Tibial nerve (tissue), 4 donors: ENCODE measurements at regions not wholly inside any gene's neighbourhood (a gene's known extent, or its start where the extent isn't known, plus 50 kb on each side); places are given as distances from the start of the nearest gene placed in this dataset.
"Not testable (repeated sequence)": the region's sequence is repeated elsewhere in the genome, so short reads cannot be mapped to it uniquely, and the experiment has no call there.

Source experiments
- DNase-seq, 2 donors: peaks; one replicate each; pipeline ENCODE4 v3.0.0-alpha.2; 2019; ENCODE audit warnings: low spot score in 2 of 2
- H3K27ac ChIP-seq, 4 donors: fragments of 200-600 bp; sonication (generic) in 3 of 4; one replicate each; pipeline ENCODE4 v1.5.1; 2017 to 2019; ENCODE audit warnings: mild to moderate bottlenecking in 1 of 4
- H3K27me3 ChIP-seq, 2 donors: fragments of 200-600 bp; sonication (generic) in 1 of 2; one replicate each; pipeline versions ENCODE4 v1.5.1 to v1.6.0; 2017 to 2019
- H3K36me3 ChIP-seq, 3 donors: fragments of 200-600 bp; sonication (generic); one replicate each; pipeline ENCODE4 v1.5.1; 2018 to 2019
- H3K4me1 ChIP-seq, 4 donors: fragments of 200-600 bp; sonication (generic) in 3 of 4; one replicate each; pipeline ENCODE4 v1.5.1; 2017 to 2019
- H3K4me3 ChIP-seq, 4 donors: fragments of 200-600 bp; sonication (generic) in 3 of 4; one replicate each; pipeline ENCODE4 v1.5.1; 2017 to 2019; ENCODE audit warnings: mild to moderate bottlenecking in 1 of 4, moderate library complexity in 1 of 4
- H3K9me3 ChIP-seq, 4 donors: fragments of 200-600 bp; sonication (generic) in 3 of 4; one replicate each; pipeline ENCODE4 v1.5.1; 2017 to 2019
- EP300 ChIP-seq, 2 donors: sonication (generic); formaldehyde crosslinking; IDR thresholded peaks; one replicate each; pipeline ENCODE4 v1.6.1; 2017; ENCODE audit warnings: antibody characterized with exemption in 2 of 2, mild to moderate bottlenecking in 1 of 2
- POLR2A ChIP-seq, 2 donors: fragments of 450-650 bp; IDR thresholded peaks; one replicate each; pipeline ENCODE4 v1.6.1; 2017; ENCODE audit warnings: antibody characterized with exemption in 2 of 2, mild to moderate bottlenecking in 2 of 2, moderate library complexity in 2 of 2
- WGBS, 2 donors: methylation state at CpG; one replicate each; pipeline ENCODE4 v1.1.5; 2018; 5-methylcytosine and 5-hydroxymethylcytosine counted together
- TF ChIP-seq, protein P1 (sequence below), 5 experiments: fragments of 200-600 bp in 3 of 5; fragments of 450-650 bp in 2 of 5; sonication (generic) in 3 of 5; IDR thresholded peaks; one replicate each; pipeline ENCODE4 v1.5.1; 2016 to 2019; ENCODE audit warnings: antibody characterized with exemption in 5 of 5, mild to moderate bottlenecking in 3 of 5, moderate library complexity in 2 of 5

GRCh38 chr16:48030926-48031325, 124.9 kb downstream of the ABCC12 start:
- no peak overlapping the region for H3K27ac ChIP-seq
- DNase-seq = no peak
- peaks cover 0 to 9% (median 0%) of the 10 kb centered on the region in 4 donors for H3K9me3 ChIP-seq
- TF ChIP-seq, protein P1, sequence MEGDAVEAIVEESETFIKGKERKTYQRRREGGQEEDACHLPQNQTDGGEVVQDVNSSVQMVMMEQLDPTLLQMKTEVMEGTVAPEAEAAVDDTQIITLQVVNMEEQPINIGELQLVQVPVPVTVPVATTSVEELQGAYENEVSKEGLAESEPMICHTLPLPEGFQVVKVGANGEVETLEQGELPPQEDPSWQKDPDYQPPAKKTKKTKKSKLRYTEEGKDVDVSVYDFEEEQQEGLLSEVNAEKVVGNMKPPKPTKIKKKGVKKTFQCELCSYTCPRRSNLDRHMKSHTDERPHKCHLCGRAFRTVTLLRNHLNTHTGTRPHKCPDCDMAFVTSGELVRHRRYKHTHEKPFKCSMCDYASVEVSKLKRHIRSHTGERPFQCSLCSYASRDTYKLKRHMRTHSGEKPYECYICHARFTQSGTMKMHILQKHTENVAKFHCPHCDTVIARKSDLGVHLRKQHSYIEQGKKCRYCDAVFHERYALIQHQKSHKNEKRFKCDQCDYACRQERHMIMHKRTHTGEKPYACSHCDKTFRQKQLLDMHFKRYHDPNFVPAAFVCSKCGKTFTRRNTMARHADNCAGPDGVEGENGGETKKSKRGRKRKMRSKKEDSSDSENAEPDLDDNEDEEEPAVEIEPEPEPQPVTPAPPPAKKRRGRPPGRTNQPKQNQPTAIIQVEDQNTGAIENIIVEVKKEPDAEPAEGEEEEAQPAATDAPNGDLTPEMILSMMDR (IDR thresholded peaks at IDR 0.05) = no peak
- TF ChIP-seq EP300 (IDR thresholded peaks at IDR 0.05) = no peak
- TF ChIP-seq POLR2A (IDR thresholded peaks at IDR 0.05) = no peak
- no peaks in the 10 kb centered on the region for H3K27me3 ChIP-seq
- no peak overlapping the region for H3K4me3 ChIP-seq
- H3K4me1 ChIP-seq = no peaks in the 10 kb centered on the region
- H3K36me3 ChIP-seq = no peaks in the 10 kb centered on the region
- 89 to 92% methylated on average over 6 of the region's 6 CpGs for WGBS, 2 donors

DNA sequence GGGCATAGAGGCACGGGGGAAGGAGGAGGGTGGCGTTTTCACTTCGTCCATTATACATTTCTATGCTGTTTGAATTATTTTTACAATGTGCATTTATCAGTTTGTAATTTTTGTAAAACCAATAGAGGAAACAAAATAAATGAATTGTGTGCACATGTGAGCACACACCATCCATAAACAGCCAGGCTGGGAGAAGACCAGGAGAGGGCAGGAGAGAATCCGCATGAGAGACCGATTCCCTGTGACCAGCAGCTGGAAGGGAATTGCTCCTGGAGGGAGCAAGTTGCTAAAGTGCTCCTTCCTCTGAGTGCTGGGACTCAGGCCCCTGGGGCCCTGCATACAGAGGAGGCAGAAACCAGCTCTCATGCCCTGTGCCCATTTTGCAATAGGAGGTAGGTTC, 126.0 kb downstream of the ABCC12 start:
- DNase-seq = no peak
- Histone ChIP-seq H3K27ac (no peak overlapping the region), H3K27me3 (no peaks in the 10 kb centered on the region), H3K4me1 (no peaks in the 10 kb centered on the region), H3K36me3 (no peaks in the 10 kb centered on the region), H3K9me3 (peaks cover 0 to 9% (median 0%) of the 10 kb centered on the region in 4 donors), H3K4me3 (no peak overlapping the region)
- WGBS, 2 donors = 59 to 63% methylated on average over 5 of the region's 5 CpGs
- TF ChIP-seq EP300 (IDR thresholded peaks at IDR 0.05) (no peak), POLR2A (IDR thresholded peaks at IDR 0.05) (no peak)
- TF ChIP-seq, protein P1 (IDR thresholded peaks at IDR 0.05) = peak in 1 of 5 experiments; percentile 6

- TF ChIP-seq, protein P1 (IDR thresholded peaks at IDR 0.05) = no peak
- TF ChIP-seq POLR2A (IDR thresholded peaks at IDR 0.05) (no peak), EP300 (IDR thresholded peaks at IDR 0.05) (no peak)
- Histone ChIP-seq H3K27me3 (no peaks in the 10 kb centered on the region), H3K4me3 (no peak overlapping the region), H3K4me1 (no peaks in the 10 kb centered on the region), H3K27ac (no peak overlapping the region), H3K36me3 (no peaks in the 10 kb centered on the region), H3K9me3 (no peaks in the 10 kb centered on the region)
- 80 to 90% methylated on average over 5 of the region's 5 CpGs for WGBS, 2 donors
- DNase-seq = no peak
These were observed 130.4 kb downstream of the ABCC12 start for GRCh38 chr16:48025359-48025758.

DNA sequence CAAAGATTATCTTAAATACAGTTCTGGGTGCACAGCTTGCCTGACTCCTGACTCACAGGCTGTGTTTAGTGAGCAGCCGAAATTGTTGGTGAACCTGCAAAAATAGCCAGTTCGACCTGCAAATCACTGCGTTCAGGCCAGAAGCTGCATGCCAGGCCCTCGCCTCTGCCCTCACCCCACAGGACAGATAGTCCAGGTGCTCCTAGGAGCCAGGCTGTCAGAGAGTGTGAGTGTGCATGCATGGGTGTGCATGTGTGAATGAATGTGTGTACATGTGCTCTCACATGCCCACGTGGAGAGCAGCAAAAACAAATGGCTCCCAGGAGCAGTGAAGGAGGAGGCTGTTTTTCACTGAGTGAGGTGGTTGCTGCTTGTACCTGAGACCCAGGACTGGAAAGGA, 131.8 kb downstream of the ABCC12 start:
- no peak for DNase-seq
- Histone ChIP-seq H3K4me1 (no peaks in the 10 kb centered on the region), H3K27ac (no peak overlapping the region), H3K4me3 (no peak overlapping the region), H3K27me3 (no peaks in the 10 kb centered on the region), H3K36me3 (no peaks in the 10 kb centered on the region), H3K9me3 (no peaks in the 10 kb centered on the region)
- TF ChIP-seq, protein P1 (IDR thresholded peaks at IDR 0.05) = no peak
- TF ChIP-seq POLR2A (IDR thresholded peaks at IDR 0.05) (no peak), EP300 (IDR thresholded peaks at IDR 0.05) (no peak)
- WGBS, 2 donors = 70 to 87% methylated on average over 5 of the region's 5 CpGs

GRCh38 chr16:48022496-48022895, 133.3 kb downstream of the ABCC12 start:
- DNase-seq = no peak
- no peak overlapping the region for H3K27ac ChIP-seq
- no peaks in the 10 kb centered on the region for H3K9me3 ChIP-seq
- 70 to 82% methylated on average over 5 of the region's 5 CpGs for WGBS, 2 donors
- H3K27me3 ChIP-seq = no peaks in the 10 kb centered on the region
- H3K4me3 ChIP-seq = no peak overlapping the region
- no peaks in the 10 kb centered on the region for H3K4me1 ChIP-seq
- no peaks in the 10 kb centered on the region for H3K36me3 ChIP-seq
- TF ChIP-seq, protein P1 (IDR thresholded peaks at IDR 0.05) = no peak
- no peak for TF ChIP-seq POLR2A (IDR thresholded peaks at IDR 0.05)
- TF ChIP-seq EP300 (IDR thresholded peaks at IDR 0.05) = no peak

GRCh38 chr16:48020617-48021016, 135.2 kb downstream of the ABCC12 start:
- H3K36me3 ChIP-seq, H3K27ac ChIP-seq, H3K4me1 ChIP-seq, H3K9me3 ChIP-seq, H3K4me3 ChIP-seq, H3K27me3 ChIP-seq, DNase-seq: not testable (repeated sequence)
- WGBS, 2 donors = 40 to 44% methylated on average over 1 to 2 of the region's 6 CpGs
